GDM1 (cell line): ENCODE measurements at regions not wholly inside any gene's neighbourhood (a gene's known extent, or its start where the extent isn't known, plus 50 kb on each side); places are given as distances from the start of the nearest gene placed in this dataset.

Experiments used
- DNase-seq: peaks from one replicate; lab custom pipeline; 2025; lab: John Stamatoyannopoulos, UW

GRCh38 chr5:1706021-1706420 lies 93.6 kb downstream of the MRPL36 start:
- no peak for DNase-seq

GRCh38 chr5:1704676-1705075 lies 95.0 kb downstream of the MRPL36 start:
- no peak for DNase-seq

GRCh38 chr5:1704266-1704665 lies 95.4 kb downstream of the MRPL36 start:
- no peak for DNase-seq

- no peak for DNase-seq
These were observed 96.1 kb downstream of the MRPL36 start for GRCh38 chr5:1703352-1704050.

- no peak for DNase-seq
These were observed 97.3 kb downstream of the MRPL36 start for GRCh38 chr5:1702318-1702717.

- DNase-seq = no peak
These were observed 97.8 kb downstream of the MRPL36 start for GRCh38 chr5:1701884-1702283.

GRCh38 chr5:1701216-1701864 lies 98.3 kb downstream of the MRPL36 start:
- no peak for DNase-seq

- DNase-seq = no peak
These were observed 100.2 kb downstream of the MRPL36 start for GRCh38 chr5:1699394-1699793.

GRCh38 chr5:1698589-1699316 lies 100.9 kb downstream of the MRPL36 start:
- no peak for DNase-seq

GRCh38 chr5:1692381-1692780 lies 107.3 kb downstream of the MRPL36 start:
- no peak for DNase-seq

- DNase-seq = no peak
These were observed 112.2 kb downstream of the MRPL36 start for GRCh38 chr5:1687301-1687970.

GRCh38 chr5:1686016-1686802 lies 113.4 kb downstream of the MRPL36 start:
- DNase-seq = no peak

- no peak for DNase-seq
These were observed 114.6 kb downstream of the MRPL36 start for GRCh38 chr5:1685066-1685465.

- DNase-seq = no peak
These were observed 117.7 kb downstream of the MRPL36 start for GRCh38 chr5:1681955-1682354.

GRCh38 chr5:1673042-1673677 lies 126.5 kb downstream of the MRPL36 start:
- DNase-seq = no peak

GRCh38 chr5:1672396-1672795 lies 127.2 kb downstream of the MRPL36 start:
- DNase-seq = no peak

GRCh38 chr5:1671351-1671750 lies 128.3 kb downstream of the MRPL36 start:
- no peak for DNase-seq

- no peak for DNase-seq
These were observed 129.3 kb downstream of the MRPL36 start for GRCh38 chr5:1670351-1670750.

- DNase-seq = no peak
These were observed 130.1 kb downstream of the MRPL36 start for GRCh38 chr5:1669276-1670155.

GRCh38 chr5:1668141-1668721 lies 131.4 kb downstream of the MRPL36 start:
- no peak for DNase-seq
